Suprapubic skin (tissue), 3 donors: ENCODE measurements at regions not wholly inside any gene's neighbourhood (a gene's known extent, or its start where the extent isn't known, plus 50 kb on each side); places are given as distances from the start of the nearest gene placed in this dataset.

ENCODE experiments used
- POLR2AphosphoS5 ChIP-seq, 3 donors: sonication (generic); formaldehyde crosslinking; IDR thresholded peaks; one replicate each; pipeline ENCODE4 v1.6.1; 2017; ENCODE audit warnings: antibody characterized with exemption in 3 of 3
- TF ChIP-seq, protein P1 (sequence below), 2 donors: fragments of 200-600 bp in 1 of 2; fragments of 450-650 bp in 1 of 2; sonication (generic) in 1 of 2; IDR thresholded peaks; one replicate each; pipeline ENCODE4 v1.5.1; 2016 to 2019; ENCODE audit warnings: antibody characterized with exemption in 2 of 2, mild to moderate bottlenecking in 1 of 2, moderate library complexity in 1 of 2

DNA sequence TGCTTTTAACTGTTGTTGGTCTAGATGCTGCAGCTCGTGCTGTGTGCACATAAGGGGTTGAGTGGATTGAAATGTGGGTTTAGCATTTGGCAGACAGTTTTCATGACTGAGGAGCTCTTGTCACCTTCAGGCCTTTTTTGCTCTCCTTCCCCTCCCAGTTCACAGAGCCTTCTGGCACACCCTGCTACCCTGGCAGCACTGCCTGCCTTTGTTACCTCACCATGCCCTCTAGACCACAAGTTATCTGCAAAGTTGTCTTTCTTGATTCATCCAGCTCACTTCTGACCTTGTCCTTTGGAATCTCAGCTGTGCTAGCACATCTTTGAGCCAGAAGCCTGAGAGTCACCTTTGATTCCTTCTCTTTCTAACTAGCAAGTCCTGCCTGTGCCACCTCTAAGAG lies 348.9 kb upstream of the ZFP64 start:
- TF ChIP-seq, protein P1, sequence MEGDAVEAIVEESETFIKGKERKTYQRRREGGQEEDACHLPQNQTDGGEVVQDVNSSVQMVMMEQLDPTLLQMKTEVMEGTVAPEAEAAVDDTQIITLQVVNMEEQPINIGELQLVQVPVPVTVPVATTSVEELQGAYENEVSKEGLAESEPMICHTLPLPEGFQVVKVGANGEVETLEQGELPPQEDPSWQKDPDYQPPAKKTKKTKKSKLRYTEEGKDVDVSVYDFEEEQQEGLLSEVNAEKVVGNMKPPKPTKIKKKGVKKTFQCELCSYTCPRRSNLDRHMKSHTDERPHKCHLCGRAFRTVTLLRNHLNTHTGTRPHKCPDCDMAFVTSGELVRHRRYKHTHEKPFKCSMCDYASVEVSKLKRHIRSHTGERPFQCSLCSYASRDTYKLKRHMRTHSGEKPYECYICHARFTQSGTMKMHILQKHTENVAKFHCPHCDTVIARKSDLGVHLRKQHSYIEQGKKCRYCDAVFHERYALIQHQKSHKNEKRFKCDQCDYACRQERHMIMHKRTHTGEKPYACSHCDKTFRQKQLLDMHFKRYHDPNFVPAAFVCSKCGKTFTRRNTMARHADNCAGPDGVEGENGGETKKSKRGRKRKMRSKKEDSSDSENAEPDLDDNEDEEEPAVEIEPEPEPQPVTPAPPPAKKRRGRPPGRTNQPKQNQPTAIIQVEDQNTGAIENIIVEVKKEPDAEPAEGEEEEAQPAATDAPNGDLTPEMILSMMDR (IDR thresholded peaks at IDR 0.05), result no peak
- no peak for TF ChIP-seq POLR2AphosphoS5 (IDR thresholded peaks at IDR 0.05)
